Eye (tissue), 1 donor: ENCODE measurements at regions not wholly inside any gene's neighbourhood (a gene's known extent, or its start where the extent isn't known, plus 50 kb on each side); places are given as distances from the start of the nearest gene placed in this dataset.

Experiments
- DNase-seq: peaks from one replicate; pipeline ENCODE4 v3.0.0-alpha.2; 2015

GRCh38 chr1:178973652-178974101, 52.0 kb upstream of the FAM20B start:
- DNase-seq: peak; percentile 75
